Liver (tissue), 8 donors: ENCODE measurements at regions not wholly inside any gene's neighbourhood (a gene's known extent, or its start where the extent isn't known, plus 50 kb on each side); places are given as distances from the start of the nearest gene placed in this dataset.

Source experiments
- DNase-seq: peaks from one replicate; pipeline ENCODE4 v3.0.0-alpha.2; 2017; ENCODE audit warnings: low spot score
- H3K27ac ChIP-seq, 2 donors: one replicate each; pipeline ENCODE4 v1.7.0; 2013; ENCODE audit warnings: inconsistent platforms in 2 of 2, low read length in 2 of 2, control low read depth in 1 of 2, low read depth in 1 of 2, mild to moderate bottlenecking in 1 of 2
- H3K27me3 ChIP-seq, 4 donors: one replicate each; pipeline versions ENCODE4 v1.6.1 to v1.7.0; 2013; ENCODE audit warnings: low read length in 3 of 4, inconsistent platforms in 1 of 4, mild to moderate bottlenecking in 1 of 4, moderate library complexity in 1 of 4; ENCODE audit not compliant: control insufficient read depth in 4 of 4, insufficient read depth in 4 of 4
- H3K36me3 ChIP-seq, 4 donors: one replicate each; pipeline versions ENCODE4 v1.6.1 to v1.7.0; 2013; ENCODE audit warnings: low read length in 3 of 4, mild to moderate bottlenecking in 3 of 4, low read depth in 1 of 4, moderate library complexity in 1 of 4; ENCODE audit not compliant: control insufficient read depth in 4 of 4, insufficient read depth in 3 of 4
- H3K4me1 ChIP-seq, 4 donors: one replicate each; pipeline versions ENCODE4 v1.6.1 to v1.7.0; 2013; ENCODE audit warnings: low read length in 3 of 4, mild to moderate bottlenecking in 3 of 4, moderate library complexity in 1 of 4; ENCODE audit not compliant: control insufficient read depth in 4 of 4, insufficient read depth in 4 of 4
- H3K4me3 ChIP-seq, 3 donors: one replicate each; pipeline versions ENCODE4 v1.6.1 to v1.7.0; 2013; ENCODE audit warnings: low read length in 3 of 3, control low read depth in 1 of 3, low read depth in 1 of 3, mild to moderate bottlenecking in 1 of 3
- H3K9ac ChIP-seq, 2 donors: one replicate each; pipeline ENCODE4 v1.7.0; 2013; ENCODE audit warnings: low read length in 2 of 2, mild to moderate bottlenecking in 2 of 2, moderate library complexity in 2 of 2, control low read depth in 1 of 2, low read depth in 1 of 2
- H3K9me3 ChIP-seq, 4 donors: one replicate each; pipeline versions ENCODE4 v1.6.1 to v1.7.0; 2013; ENCODE audit warnings: low read length in 3 of 4; ENCODE audit not compliant: control insufficient read depth in 4 of 4
- FOXA1 ChIP-seq: IDR thresholded peaks from 2 replicates; pipeline ENCODE4 v1.6.1; 2016; ENCODE audit warnings: antibody characterized with exemption
- FOXA2 ChIP-seq: IDR thresholded peaks from 2 replicates; pipeline ENCODE4 v1.6.1; 2016; ENCODE audit warnings: antibody characterized with exemption
- GABPA ChIP-seq, 2 donors: IDR thresholded peaks in 1 of 2; conservative IDR thresholded peaks in 1 of 2; 2 replicates each; pipeline ENCODE4 v1.6.1; 2016; ENCODE audit warnings: antibody characterized with exemption in 2 of 2, mild to moderate bottlenecking in 1 of 2, moderate library complexity in 1 of 2
- HNF4A ChIP-seq, 2 donors: conservative IDR thresholded peaks; 2 replicates each; pipeline ENCODE4 v1.6.1; 2016; ENCODE audit warnings: antibody characterized with exemption in 2 of 2, mild to moderate bottlenecking in 2 of 2
- HNF4G ChIP-seq: IDR thresholded peaks from 2 replicates; pipeline ENCODE4 v1.6.1; 2016; ENCODE audit warnings: antibody characterized with exemption
- JUND ChIP-seq, 2 donors: IDR thresholded peaks; 2 replicates each; pipeline ENCODE4 v1.6.1; 2016; ENCODE audit warnings: antibody characterized with exemption in 2 of 2
- NR2F2 ChIP-seq: IDR thresholded peaks from 2 replicates; pipeline ENCODE4 v1.6.1; 2016; ENCODE audit warnings: antibody characterized with exemption
- RAD21 ChIP-seq, 2 donors: IDR thresholded peaks; 2 replicates each; pipeline ENCODE4 v1.6.1; 2016; ENCODE audit warnings: antibody characterized with exemption in 2 of 2, mild to moderate bottlenecking in 2 of 2
- RXRA ChIP-seq, 2 donors: IDR thresholded peaks; 2 replicates each; pipeline ENCODE4 v1.6.1; 2017 to 2018; ENCODE audit warnings: antibody characterized with exemption in 2 of 2, mild to moderate bottlenecking in 1 of 2
- SP1 ChIP-seq: IDR thresholded peaks from 2 replicates; pipeline ENCODE4 v1.6.1; 2018; ENCODE audit warnings: antibody characterized with exemption, mild to moderate bottlenecking
- TAF1 ChIP-seq: conservative IDR thresholded peaks from 2 replicates; pipeline ENCODE4 v1.6.1; 2016; ENCODE audit warnings: antibody characterized with exemption, mild to moderate bottlenecking
- YY1 ChIP-seq: IDR thresholded peaks from 2 replicates; pipeline ENCODE4 v1.6.1; 2016; ENCODE audit warnings: antibody characterized with exemption, mild to moderate bottlenecking
- WGBS: extraction: QIAGEN DNeasy Blood & Tissue Kit; methylation state at CpG from one replicate; pipeline ENCODE4 v1.1.7; 2013; 5-methylcytosine and 5-hydroxymethylcytosine counted together
- TF ChIP-seq, protein P1 (sequence below): fragments of 150-350 bp; IDR thresholded peaks from 2 replicates; pipeline ENCODE4 v1.5.1; 2017; ENCODE audit warnings: improper control_type of control experiment, low read depth, low read length; ENCODE audit not compliant: missing input control
- TF ChIP-seq, protein P2 (sequence below): IDR thresholded peaks from 2 replicates; pipeline ENCODE4 v1.6.1; 2016; ENCODE audit warnings: antibody characterized with exemption, mild to moderate bottlenecking
- TF ChIP-seq, protein P3 (sequence below): IDR thresholded peaks from 2 replicates; pipeline ENCODE4 v1.6.1; 2016; ENCODE audit warnings: antibody characterized with exemption
- TF ChIP-seq, protein P4 (sequence below): IDR thresholded peaks from 2 replicates; pipeline ENCODE4 v1.6.1; 2016; ENCODE audit warnings: antibody characterized with exemption
- TF ChIP-seq, protein P5 (sequence below): IDR thresholded peaks from 2 replicates; pipeline ENCODE4 v1.6.1; 2016; ENCODE audit warnings: antibody characterized with exemption
- donor health status: healthy.
- donor health status: healthy.
- donor health status: healthy.
- donor health status: healthy.
- donor health status: healthy.

DNA sequence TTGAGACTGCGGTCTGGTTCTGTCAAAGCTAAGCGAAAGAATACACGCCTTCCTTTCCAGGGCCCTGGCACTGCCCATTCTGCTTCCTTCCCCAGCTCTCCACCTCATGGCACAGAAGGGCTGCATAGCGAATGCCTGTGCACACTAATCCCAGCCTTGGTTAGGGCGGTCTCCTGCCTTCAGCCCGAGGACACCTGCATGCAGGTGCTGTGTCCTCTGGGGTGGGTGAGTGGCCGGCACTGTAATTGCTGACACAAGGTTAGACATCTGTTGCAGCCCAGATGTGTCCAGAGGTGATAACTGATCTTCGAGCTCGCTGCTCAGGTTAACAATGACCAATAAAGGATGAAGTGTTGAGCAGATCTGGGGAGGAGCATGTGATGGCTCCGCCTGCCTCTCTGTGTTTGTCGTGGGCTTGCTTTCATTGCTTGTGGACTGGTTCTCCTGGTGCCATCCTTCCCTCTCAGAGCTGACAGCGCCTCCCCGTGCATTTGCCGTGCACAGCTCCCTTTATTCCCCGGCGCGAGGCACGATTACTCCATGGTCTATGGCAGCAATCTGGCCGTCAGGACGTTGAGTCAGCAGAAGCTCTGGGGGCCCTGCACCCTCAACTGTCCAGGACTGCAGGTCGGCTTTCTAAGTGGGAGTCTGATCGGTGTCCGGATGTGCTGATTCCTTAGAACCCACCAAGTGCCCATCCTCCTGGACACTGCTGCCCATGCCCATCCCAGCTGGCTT lies 1088.2 kb downstream of the BRD1 start:
- Histone ChIP-seq H3K4me1 (no peaks in the 10 kb centered on the region), H3K27me3 (no peaks in the 10 kb centered on the region), H3K4me3 (no peak overlapping the region), H3K9me3 (no peaks in the 10 kb centered on the region), H3K9ac (no peak overlapping the region), H3K27ac (no peak overlapping the region), H3K36me3 (no peaks in the 10 kb centered on the region)
- no peak for TF ChIP-seq SP1
- TF ChIP-seq, protein P1, sequence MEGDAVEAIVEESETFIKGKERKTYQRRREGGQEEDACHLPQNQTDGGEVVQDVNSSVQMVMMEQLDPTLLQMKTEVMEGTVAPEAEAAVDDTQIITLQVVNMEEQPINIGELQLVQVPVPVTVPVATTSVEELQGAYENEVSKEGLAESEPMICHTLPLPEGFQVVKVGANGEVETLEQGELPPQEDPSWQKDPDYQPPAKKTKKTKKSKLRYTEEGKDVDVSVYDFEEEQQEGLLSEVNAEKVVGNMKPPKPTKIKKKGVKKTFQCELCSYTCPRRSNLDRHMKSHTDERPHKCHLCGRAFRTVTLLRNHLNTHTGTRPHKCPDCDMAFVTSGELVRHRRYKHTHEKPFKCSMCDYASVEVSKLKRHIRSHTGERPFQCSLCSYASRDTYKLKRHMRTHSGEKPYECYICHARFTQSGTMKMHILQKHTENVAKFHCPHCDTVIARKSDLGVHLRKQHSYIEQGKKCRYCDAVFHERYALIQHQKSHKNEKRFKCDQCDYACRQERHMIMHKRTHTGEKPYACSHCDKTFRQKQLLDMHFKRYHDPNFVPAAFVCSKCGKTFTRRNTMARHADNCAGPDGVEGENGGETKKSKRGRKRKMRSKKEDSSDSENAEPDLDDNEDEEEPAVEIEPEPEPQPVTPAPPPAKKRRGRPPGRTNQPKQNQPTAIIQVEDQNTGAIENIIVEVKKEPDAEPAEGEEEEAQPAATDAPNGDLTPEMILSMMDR: no peak
- TF ChIP-seq FOXA1: no peak
- DNase-seq: no peak
- 88% methylated on average over 23 of the region's 23 CpGs for WGBS

DNA sequence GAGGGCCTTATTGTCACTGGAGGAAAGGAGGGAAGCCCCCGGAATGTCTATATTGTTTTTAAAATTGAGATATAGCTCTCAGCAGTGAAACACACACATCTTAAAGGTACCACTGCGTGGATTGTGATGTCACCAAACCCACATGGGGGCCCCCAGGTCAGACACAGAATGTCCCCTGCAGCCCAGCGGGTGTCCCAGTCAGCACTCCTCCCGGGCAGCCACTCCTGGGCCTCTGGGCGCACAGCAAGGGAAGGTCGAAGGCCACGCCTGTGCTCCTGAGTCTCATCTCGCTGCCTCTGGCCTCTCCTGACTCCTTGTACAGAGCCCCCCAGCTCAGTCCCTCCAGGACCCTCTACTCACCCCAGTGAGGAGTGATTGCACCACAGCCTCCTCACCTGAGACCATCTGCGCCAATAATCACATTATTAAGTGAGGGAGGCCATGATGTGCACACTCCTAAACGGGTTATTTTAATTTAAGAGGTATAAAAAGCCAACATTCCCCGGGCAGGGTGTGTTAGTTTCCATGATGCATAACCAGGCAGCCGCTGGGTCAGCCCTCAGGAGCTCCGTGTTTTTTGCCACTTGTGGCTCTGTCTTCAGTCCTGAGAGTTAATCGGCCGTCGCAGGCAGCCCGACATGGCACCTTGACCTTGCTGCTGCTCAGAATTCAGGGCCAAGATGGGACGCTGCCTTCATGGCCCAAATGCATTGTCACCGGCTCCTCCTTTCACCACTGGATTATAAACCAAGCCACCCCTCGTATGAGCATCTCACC lies 1089.3 kb downstream of the BRD1 start:
- H3K27ac ChIP-seq: no peak overlapping the region
- WGBS: 85% methylated on average over 20 of the region's 20 CpGs
- TF ChIP-seq, protein P2, sequence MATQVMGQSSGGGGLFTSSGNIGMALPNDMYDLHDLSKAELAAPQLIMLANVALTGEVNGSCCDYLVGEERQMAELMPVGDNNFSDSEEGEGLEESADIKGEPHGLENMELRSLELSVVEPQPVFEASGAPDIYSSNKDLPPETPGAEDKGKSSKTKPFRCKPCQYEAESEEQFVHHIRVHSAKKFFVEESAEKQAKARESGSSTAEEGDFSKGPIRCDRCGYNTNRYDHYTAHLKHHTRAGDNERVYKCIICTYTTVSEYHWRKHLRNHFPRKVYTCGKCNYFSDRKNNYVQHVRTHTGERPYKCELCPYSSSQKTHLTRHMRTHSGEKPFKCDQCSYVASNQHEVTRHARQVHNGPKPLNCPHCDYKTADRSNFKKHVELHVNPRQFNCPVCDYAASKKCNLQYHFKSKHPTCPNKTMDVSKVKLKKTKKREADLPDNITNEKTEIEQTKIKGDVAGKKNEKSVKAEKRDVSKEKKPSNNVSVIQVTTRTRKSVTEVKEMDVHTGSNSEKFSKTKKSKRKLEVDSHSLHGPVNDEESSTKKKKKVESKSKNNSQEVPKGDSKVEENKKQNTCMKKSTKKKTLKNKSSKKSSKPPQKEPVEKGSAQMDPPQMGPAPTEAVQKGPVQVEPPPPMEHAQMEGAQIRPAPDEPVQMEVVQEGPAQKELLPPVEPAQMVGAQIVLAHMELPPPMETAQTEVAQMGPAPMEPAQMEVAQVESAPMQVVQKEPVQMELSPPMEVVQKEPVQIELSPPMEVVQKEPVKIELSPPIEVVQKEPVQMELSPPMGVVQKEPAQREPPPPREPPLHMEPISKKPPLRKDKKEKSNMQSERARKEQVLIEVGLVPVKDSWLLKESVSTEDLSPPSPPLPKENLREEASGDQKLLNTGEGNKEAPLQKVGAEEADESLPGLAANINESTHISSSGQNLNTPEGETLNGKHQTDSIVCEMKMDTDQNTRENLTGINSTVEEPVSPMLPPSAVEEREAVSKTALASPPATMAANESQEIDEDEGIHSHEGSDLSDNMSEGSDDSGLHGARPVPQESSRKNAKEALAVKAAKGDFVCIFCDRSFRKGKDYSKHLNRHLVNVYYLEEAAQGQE: no peak
- TF ChIP-seq, protein P3, sequence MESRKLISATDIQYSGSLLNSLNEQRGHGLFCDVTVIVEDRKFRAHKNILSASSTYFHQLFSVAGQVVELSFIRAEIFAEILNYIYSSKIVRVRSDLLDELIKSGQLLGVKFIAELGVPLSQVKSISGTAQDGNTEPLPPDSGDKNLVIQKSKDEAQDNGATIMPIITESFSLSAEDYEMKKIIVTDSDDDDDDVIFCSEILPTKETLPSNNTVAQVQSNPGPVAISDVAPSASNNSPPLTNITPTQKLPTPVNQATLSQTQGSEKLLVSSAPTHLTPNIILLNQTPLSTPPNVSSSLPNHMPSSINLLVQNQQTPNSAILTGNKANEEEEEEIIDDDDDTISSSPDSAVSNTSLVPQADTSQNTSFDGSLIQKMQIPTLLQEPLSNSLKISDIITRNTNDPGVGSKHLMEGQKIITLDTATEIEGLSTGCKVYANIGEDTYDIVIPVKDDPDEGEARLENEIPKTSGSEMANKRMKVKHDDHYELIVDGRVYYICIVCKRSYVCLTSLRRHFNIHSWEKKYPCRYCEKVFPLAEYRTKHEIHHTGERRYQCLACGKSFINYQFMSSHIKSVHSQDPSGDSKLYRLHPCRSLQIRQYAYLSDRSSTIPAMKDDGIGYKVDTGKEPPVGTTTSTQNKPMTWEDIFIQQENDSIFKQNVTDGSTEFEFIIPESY: no peak
- TF ChIP-seq HNF4G (no peak), HNF4A (conservative IDR thresholded peaks at IDR 0.05) (no peak), NR2F2 (no peak), TAF1 (no peak), FOXA2 (no peak), FOXA1 (no peak), JUND (IDR thresholded peaks at IDR 0.05) (no peak), RAD21 (IDR thresholded peaks at IDR 0.05) (no peak), RXRA (IDR thresholded peaks at IDR 0.05) (no peak), GABPA (IDR thresholded peaks at IDR 0.05 in 1 of 2, conservative IDR thresholded peaks at IDR 0.05 in 1 of 2) (no peak), YY1 (no peak)
- TF ChIP-seq, protein P1: no peak
- TF ChIP-seq, protein P4, sequence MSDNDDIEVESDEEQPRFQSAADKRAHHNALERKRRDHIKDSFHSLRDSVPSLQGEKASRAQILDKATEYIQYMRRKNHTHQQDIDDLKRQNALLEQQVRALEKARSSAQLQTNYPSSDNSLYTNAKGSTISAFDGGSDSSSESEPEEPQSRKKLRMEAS: no peak
- TF ChIP-seq, protein P5, sequence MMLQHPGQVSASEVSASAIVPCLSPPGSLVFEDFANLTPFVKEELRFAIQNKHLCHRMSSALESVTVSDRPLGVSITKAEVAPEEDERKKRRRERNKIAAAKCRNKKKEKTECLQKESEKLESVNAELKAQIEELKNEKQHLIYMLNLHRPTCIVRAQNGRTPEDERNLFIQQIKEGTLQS: no peak
- H3K27me3 ChIP-seq: no peaks in the 10 kb centered on the region
- no peak overlapping the region for H3K4me3 ChIP-seq
- DNase-seq: no peak
- no peak overlapping the region for H3K9ac ChIP-seq
- no peaks in the 10 kb centered on the region for H3K4me1 ChIP-seq
- H3K9me3 ChIP-seq: no peaks in the 10 kb centered on the region
- no peaks in the 10 kb centered on the region for H3K36me3 ChIP-seq
